ENCODE measurements at regions not wholly inside any gene's neighbourhood (a gene's known extent, or its start where the extent isn't known, plus 50 kb on each side); places are given as distances from the start of the nearest gene placed in this dataset.

DNA sequence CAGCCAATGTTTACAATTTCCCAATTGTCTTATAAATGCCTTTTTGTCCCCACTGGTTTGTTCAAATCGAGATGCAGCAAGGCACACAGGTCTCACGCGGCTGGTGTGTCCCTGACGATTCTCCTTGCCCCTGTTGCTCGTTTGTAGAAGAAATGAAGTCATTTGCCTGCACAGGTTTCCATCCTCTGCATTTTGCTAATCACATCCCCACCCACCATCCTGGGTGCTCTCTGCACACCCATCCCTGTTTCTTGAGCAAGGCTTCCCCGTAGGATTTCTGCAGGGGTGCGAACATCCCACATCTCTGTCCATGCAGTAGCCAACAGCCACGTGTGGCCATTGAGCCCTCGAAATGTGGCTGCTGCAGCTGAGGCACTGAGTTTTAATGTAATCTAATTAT is 59.8 kb upstream of the SOX1 start:
- DNase-seq, result no peak

DNA sequence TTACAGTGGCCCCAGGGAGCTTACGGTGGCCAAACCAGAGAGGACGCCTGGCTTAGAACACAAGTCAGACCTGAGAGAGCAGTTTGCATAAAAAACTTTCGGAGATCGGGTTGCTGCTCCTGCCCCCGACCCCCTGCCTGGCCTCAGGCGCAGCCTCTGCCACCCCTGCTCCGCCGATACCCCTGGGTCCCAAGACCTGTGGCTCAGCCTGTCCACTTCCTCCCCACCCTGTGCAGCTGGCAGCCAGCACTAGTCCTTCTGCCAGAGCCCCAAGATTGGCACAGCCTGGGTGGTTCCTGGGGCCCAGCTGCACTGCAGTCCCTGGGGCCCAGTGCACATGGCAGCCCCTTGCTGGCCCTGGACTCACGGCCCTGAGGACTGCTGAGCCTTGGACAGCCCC is 56.2 kb upstream of the SOX1 start:
- no peak for DNase-seq

DNA sequence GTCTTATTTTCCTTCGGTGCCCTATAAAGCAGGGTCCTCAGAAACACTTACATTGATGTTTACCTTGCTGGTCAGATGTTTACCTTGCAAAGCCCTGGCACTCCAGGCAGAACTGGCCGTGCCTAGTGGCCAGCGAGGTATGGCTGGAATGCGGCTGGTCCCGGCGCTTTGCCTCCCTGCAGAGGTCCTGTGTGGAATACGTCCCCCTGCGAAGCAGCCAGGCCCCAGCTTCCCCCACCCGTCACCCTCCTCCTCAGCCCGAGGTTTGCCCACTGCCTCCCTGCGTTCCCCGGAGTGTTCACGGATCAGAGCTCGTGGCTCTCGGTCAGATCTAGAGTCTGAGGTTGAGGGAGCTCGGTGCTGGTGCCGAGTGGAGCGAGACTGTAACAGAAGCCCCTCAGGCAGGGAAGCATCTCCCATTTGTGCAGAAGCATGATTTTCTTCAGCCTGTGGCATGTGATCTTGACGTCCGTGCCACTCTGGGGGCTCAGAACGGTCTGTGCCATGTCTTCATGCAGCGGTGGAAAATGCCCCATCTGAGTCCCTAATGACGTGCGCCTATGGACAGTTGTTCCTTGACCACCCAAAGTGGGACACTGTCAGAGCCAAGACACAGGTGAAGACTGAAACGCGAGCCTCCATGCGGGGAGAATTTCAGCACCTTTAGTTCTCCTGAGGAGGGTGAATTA is 54.8 kb upstream of the SOX1 start:
- no peak for DNase-seq

DNA sequence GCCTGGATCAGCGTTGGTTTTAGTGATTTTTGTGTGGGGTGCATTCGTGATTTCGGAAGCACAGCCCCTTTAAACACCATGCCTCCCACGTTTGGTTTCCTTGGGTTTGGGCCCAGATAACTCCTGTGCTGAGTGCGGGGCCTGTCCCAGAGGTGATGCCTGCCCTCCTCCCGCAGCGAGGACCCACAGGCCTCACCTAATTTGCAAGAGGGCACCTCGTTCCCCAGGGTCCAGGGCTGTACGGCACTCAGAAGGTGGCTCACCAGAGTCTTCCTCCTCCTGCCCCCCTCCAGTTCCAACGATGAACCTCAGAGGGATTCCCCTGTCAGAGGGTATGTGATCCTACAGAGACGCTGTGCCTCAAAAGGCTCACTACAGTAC is 54.3 kb upstream of the SOX1 start:
- DNase-seq, result no peak

DNA sequence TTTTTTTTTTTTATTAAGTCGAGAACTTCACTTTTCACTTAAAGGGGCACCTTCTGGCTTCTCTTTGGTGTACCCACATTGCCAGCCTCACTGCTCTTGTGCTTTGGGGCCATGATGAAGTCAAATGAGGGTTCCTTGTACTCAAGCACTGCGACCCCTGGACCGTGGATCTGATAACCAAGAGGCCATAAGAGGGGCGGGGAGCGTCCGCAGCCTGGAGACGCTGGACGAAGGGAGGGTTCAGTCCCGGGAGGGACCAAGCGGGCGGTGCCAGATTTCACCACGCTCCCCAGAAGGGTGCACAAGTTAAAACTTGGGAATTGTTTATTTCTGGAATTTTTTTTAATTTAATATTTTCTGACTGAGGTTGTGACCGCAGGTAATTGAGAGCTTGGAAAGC is 53.3 kb upstream of the SOX1 start:
- no peak for DNase-seq

DNA sequence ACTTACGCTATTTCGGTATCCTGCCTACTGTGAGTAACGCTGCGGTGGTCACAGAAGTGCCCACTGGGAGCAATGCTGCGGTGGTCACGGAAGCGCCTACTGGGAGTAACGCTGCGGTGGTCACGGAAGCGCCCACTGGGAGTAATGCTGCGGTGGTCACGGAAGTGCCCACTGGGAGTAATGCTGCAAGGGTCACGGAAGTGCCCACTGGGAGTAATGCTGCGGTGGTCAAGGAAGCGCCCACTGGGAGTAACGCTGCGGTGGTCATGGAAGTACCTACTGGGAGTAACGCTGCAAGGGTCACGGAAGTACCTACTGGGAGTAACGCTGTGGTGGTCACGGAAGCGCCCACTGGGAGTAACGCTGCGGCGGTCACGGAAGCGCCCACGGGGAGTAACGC is 52.1 kb upstream of the SOX1 start:
- DNase-seq, result no peak

Measured in inflammatory macrophage treated with lipopolysaccharide for 1 hour (primary cell).